Epithelial cell of proximal tubule (primary cell): ENCODE measurements at regions not wholly inside any gene's neighbourhood (a gene's known extent, or its start where the extent isn't known, plus 50 kb on each side); places are given as distances from the start of the nearest gene placed in this dataset.

Experiments
- DNase-seq: peaks from one replicate; pipeline ENCODE4 v3.0.0-alpha.2; 2011; ENCODE audit warnings: low read depth
- H3K4me3 ChIP-seq: 2 replicates; pipeline ENCODE4 v1.5.1; 2011; ENCODE audit warnings: low read depth, mild to moderate bottlenecking, low read length
- CTCF ChIP-seq: conservative IDR thresholded peaks from 2 replicates; pipeline ENCODE4 v1.5.1; 2012; ENCODE audit warnings: low read depth, mild to moderate bottlenecking, low read length

- no peak for TF ChIP-seq CTCF
- no peak overlapping the region for H3K4me3 ChIP-seq
Measured at GRCh38 chr21:35238119-35238518, 189.0 kb upstream of the RUNX1 start.

DNA sequence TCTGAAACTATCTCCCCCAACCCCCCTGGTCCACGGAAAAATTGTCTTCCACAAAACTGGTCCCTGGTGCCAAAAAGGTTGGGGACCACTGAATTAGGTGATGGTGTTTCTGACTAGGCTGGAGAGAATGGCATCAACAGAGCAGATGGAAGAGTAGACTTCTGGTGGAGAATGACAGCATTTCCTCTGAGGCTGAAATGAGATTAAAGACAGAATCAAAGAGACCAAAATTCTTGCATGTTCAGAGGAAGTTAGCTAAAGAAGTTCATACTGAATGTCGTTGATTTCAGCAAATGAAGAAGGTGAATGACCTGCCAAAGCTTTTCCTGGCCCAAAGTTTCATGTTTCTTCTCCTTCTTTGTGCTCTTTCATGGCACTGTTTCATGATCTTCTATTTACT lies 188.2 kb upstream of the RUNX1 start:
- H3K4me3 ChIP-seq: no peak overlapping the region
- no peak for TF ChIP-seq CTCF
- DNase-seq: no peak

More at GRCh38 chr21:35238119-35238518, 189.0 kb upstream of the RUNX1 start:
- no peak for DNase-seq

DNA sequence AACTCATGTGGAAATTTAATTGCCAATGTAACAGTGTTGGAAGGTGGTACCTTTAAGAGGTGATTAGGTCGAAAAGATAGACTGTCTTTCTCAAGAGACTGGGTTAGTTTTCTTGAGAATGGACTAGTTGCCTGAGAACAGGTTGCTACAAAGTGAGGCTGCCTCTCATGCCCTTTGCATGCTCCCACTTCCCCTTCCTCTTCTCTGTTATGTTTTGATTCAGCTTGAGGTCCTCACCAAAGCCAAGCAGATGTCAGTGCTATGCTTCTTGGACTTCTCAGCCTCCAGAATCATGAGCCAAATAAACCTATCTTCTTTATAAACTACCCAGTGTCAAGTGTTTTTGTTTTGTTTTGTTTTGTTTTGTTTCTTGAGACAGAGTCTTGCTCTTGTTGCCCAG lies 187.0 kb upstream of the RUNX1 start:
- no peak overlapping the region for H3K4me3 ChIP-seq
- no peak for TF ChIP-seq CTCF
- no peak for DNase-seq

GRCh38 chr21:35234725-35235124 lies 185.6 kb upstream of the RUNX1 start:
- H3K4me3 ChIP-seq: no peak overlapping the region
- TF ChIP-seq CTCF: no peak
- no peak for DNase-seq

- TF ChIP-seq CTCF: no peak
- H3K4me3 ChIP-seq: no peak overlapping the region
- no peak for DNase-seq
Measured at GRCh38 chr21:35233756-35234155, 184.7 kb upstream of the RUNX1 start.

DNA sequence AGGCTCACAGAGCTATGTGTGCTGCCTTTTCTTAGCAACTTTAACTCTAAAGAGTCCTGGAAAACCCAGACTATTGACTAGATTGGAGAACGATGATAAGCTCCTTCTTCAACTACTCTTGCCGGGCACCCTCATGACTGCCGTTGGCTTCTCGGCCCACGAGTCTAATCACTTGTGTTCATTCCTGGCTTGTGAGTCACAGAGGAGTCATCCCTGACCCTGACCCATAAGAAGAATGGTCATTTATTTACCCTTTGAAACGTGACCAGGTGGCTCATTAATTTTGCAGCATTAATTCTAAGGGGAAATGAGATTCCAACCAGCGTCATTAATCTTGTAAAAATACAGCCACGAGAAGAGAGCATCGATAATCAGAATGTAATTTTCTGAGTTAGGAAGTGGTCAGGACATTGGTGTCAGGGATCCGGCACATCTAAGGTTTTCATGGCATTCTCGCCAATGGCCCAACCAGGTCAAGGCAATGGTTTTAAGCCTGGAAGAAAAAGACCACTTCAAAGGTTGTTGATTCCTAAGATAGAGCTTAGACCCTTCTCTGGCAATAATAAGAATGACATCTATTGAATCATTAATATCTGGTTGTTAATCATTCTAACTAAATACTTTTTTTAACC lies 183.6 kb upstream of the RUNX1 start:
- peak; percentile 93 for DNase-seq
- no peak overlapping the region for H3K4me3 ChIP-seq
- no peak for TF ChIP-seq CTCF

DNA sequence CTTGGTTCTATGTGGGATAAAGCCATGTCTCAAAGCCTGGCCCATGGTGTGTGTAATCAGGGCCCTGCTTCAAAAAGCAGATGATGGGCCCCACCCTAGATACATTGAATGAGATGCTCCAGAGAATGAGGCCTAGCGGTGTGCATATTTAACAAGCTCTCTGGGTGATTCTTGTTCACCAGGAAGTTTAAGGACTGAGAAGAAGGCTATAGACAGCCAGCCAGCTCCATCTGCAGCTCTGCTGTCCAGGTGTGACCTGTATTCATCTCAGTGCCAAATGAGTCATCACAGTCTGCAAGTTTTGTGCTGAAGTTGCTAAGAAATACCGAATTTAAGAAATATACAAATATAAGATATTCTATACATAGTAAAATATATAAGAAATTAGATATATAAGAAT lies 182.0 kb upstream of the RUNX1 start:
- TF ChIP-seq CTCF: no peak
- H3K4me3 ChIP-seq: no peak overlapping the region
- DNase-seq: no peak
